ENCODE measurements at regions not wholly inside any gene's neighbourhood (a gene's known extent, or its start where the extent isn't known, plus 50 kb on each side); places are given as distances from the start of the nearest gene placed in this dataset.

GRCh38 chr2:12424219-12424618, 292.5 kb upstream of the TRIB2 start:
- H3K36me3 ChIP-seq = no peaks in the 10 kb centered on the region
- TF ChIP-seq, protein P1, sequence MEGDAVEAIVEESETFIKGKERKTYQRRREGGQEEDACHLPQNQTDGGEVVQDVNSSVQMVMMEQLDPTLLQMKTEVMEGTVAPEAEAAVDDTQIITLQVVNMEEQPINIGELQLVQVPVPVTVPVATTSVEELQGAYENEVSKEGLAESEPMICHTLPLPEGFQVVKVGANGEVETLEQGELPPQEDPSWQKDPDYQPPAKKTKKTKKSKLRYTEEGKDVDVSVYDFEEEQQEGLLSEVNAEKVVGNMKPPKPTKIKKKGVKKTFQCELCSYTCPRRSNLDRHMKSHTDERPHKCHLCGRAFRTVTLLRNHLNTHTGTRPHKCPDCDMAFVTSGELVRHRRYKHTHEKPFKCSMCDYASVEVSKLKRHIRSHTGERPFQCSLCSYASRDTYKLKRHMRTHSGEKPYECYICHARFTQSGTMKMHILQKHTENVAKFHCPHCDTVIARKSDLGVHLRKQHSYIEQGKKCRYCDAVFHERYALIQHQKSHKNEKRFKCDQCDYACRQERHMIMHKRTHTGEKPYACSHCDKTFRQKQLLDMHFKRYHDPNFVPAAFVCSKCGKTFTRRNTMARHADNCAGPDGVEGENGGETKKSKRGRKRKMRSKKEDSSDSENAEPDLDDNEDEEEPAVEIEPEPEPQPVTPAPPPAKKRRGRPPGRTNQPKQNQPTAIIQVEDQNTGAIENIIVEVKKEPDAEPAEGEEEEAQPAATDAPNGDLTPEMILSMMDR (IDR thresholded peaks at IDR 0.05) = no peak
- no peak for ATAC-seq
- H3K4me3 ChIP-seq = no peak overlapping the region
- H3K27me3 ChIP-seq = no peaks in the 10 kb centered on the region
- H3K27ac ChIP-seq = no peak overlapping the region
- intact Hi-C loops (cut with DNase I) = no loop called here
- H3K4me1 ChIP-seq = no peaks in the 10 kb centered on the region
- no peak for DNase-seq
- H3K9me3 ChIP-seq = no peaks in the 10 kb centered on the region

GRCh38 chr2:12424809-12425208, 291.9 kb upstream of the TRIB2 start:
- H3K4me3 ChIP-seq = no peak overlapping the region
- no peak overlapping the region for H3K27ac ChIP-seq
- H3K9me3 ChIP-seq = no peaks in the 10 kb centered on the region
- DNase-seq (peak in 1 of 4 donors; percentile 65), ATAC-seq (no peak)
- TF ChIP-seq, protein P1 (IDR thresholded peaks at IDR 0.05) = no peak
- peaks cover 0 to 3% of the 10 kb centered on the region in 2 donors for H3K4me1 ChIP-seq
- no peaks in the 10 kb centered on the region for H3K27me3 ChIP-seq
- intact Hi-C loops (cut with DNase I) = no loop called here
- H3K36me3 ChIP-seq = no peaks in the 10 kb centered on the region

DNA sequence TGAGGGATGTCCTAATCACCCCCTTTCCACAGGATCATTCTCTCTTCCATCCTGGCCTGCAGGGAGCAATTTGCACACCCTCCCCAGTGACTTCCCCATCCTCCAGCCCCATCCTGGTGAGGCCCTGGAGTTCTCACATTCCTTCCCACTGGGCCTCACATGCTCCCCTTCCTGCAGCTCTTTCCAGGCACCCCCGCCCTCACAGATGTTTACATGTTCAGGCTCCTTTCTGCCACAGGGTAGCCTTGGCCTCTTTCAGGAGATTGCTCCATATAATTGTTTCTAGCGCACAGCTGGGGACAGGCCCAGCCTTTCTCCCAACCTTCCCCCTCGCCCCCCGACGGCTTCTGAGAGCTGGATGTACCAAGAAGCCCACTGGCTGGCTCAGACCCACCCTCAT, 288.4 kb upstream of the TRIB2 start:
- TF ChIP-seq, protein P1 (IDR thresholded peaks at IDR 0.05) = no peak
- Histone ChIP-seq H3K27ac (no peak overlapping the region), H3K27me3 (no peaks in the 10 kb centered on the region), H3K36me3 (no peaks in the 10 kb centered on the region), H3K4me3 (no peak overlapping the region), H3K9me3 (no peaks in the 10 kb centered on the region), H3K4me1 (peaks cover 0 to 11% of the 10 kb centered on the region in 2 donors)
- no peak for ATAC-seq
- peak in 1 of 4 donors; percentile 42 for DNase-seq
- intact Hi-C loops (cut with DNase I) = no loop called here

- Histone ChIP-seq H3K27me3 (no peaks in the 10 kb centered on the region), H3K27ac (no peak overlapping the region), H3K4me3 (no peak overlapping the region), H3K36me3 (no peaks in the 10 kb centered on the region), H3K4me1 (peaks cover 0 to 11% of the 10 kb centered on the region in 2 donors), H3K9me3 (no peaks in the 10 kb centered on the region)
- no peak for DNase-seq
- intact Hi-C loops (cut with DNase I) = no loop called here
- TF ChIP-seq, protein P1 (IDR thresholded peaks at IDR 0.05) = no peak
- ATAC-seq = no peak
Measured at GRCh38 chr2:12428786-12429185, 287.9 kb upstream of the TRIB2 start.

DNA sequence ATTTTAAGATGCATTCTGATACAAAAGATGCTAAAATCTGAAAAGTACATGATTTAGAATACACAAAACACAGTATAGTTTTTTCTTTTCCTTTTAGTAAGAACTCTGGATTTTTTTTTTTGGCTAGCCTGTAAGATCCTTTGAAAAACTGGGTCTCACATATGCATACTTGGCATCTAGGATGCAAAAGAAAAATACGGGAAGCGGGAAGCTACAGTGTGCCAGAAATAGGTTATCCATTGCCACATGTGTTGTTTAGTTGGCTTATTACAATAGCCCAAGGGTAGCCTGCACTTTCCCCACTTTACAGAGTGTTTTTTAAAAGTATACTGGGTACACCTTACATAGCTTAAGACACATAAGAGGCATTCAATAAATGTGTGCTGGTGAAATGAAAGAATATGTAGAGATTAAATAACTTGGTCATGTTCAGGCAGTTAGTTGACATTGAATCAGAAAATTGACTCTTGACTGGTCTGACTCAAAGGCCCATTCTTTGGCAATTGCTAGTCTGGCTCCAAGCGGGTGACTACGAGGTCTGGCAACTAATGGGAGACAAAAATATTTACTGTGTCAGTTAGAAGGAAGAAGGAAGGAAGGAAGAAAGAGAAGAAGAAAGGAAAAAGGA, 286.8 kb upstream of the TRIB2 start:
- H3K36me3 ChIP-seq = no peaks in the 10 kb centered on the region
- DNase-seq (no peak), ATAC-seq (peak; percentile 49)
- H3K4me3 ChIP-seq = no peak overlapping the region
- H3K4me1 ChIP-seq = peaks cover 0 to 11% of the 10 kb centered on the region in 2 donors
- H3K27ac ChIP-seq = peak overlapping the region in 1 of 2 donors; percentile 62
- intact Hi-C loops (cut with DNase I) = no loop called here
- H3K9me3 ChIP-seq = no peaks in the 10 kb centered on the region
- H3K27me3 ChIP-seq = no peaks in the 10 kb centered on the region
- TF ChIP-seq, protein P1 (IDR thresholded peaks at IDR 0.05) = no peak

Measured in left lung (tissue), 4 donors.